ENCODE measurements at regions not wholly inside any gene's neighbourhood (a gene's known extent, or its start where the extent isn't known, plus 50 kb on each side); places are given as distances from the start of the nearest gene placed in this dataset.
"Not testable (repeated sequence)": the region's sequence is repeated elsewhere in the genome, so short reads cannot be mapped to it uniquely, and the experiment has no call there.

DNA sequence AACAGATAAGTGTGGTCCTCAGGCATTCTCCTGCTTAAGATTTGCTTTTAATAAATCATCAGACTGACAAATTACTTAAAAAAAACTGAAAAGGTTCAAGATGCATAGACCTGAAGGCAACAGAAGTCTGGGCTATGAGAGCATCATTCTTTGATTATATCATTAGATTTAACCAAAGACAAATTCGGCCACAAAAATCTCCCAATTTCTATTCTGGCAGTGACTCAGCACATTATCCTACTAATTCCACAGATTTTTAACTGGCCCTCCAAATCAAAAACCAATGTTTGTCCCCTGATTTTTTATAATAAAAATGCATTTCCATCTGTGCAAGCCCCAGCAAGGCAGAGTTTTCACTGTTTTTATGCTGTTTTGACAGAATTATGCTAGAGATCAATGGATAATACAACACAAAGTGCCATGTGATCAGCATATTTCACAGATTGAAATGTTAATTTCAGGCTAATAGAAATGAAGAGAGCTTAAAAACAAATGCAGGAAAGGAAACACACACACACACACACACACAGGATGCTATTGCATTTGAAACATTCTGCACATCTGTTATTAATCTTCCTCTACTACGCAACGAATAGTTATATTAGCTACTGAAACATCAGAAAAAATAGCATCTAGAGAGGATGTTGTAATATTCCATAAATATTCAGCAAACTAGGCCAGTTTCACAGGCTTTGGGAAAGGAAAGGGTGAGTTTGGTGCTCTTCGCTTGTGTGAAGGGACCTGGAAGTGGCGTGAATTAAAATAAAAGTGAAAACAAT lies 177.6 kb upstream of the ST8SIA4 start:
- no peak for DNase-seq (ENCODE audit: low spot score)
- TF ChIP-seq, protein P1, sequence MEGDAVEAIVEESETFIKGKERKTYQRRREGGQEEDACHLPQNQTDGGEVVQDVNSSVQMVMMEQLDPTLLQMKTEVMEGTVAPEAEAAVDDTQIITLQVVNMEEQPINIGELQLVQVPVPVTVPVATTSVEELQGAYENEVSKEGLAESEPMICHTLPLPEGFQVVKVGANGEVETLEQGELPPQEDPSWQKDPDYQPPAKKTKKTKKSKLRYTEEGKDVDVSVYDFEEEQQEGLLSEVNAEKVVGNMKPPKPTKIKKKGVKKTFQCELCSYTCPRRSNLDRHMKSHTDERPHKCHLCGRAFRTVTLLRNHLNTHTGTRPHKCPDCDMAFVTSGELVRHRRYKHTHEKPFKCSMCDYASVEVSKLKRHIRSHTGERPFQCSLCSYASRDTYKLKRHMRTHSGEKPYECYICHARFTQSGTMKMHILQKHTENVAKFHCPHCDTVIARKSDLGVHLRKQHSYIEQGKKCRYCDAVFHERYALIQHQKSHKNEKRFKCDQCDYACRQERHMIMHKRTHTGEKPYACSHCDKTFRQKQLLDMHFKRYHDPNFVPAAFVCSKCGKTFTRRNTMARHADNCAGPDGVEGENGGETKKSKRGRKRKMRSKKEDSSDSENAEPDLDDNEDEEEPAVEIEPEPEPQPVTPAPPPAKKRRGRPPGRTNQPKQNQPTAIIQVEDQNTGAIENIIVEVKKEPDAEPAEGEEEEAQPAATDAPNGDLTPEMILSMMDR (IDR thresholded peaks at IDR 0.05; ENCODE audit: borderline replicate concordance, control extremely low read depth, extremely low read depth, insufficient read depth, missing control alignments) = no peak
- in situ Hi-C loops (cut with MboI; ENCODE audit: low sequenced_read_pairs, unreplicated experiment) = no loop called here

DNA sequence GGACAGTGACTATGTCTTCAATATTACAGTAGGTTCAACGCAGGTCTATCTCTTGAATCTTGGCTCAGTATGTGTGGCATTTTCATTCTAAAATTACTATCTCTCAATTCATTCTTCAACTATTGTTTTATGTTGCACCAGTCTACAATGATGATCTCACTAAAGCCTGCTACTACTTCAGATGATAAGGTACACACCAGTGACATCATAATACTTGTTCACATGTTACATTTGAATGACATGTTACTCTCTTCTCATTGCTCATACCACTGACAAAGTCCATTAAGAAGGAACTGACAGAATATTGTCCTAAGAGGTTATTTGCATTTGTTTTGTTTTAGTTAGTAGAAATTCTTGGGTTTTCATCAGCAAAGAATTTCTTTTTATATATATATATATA lies 165.2 kb upstream of the ST8SIA4 start:
- in situ Hi-C loops (cut with MboI; ENCODE audit: low sequenced_read_pairs, unreplicated experiment) = no loop called here
- TF ChIP-seq, protein P1 (IDR thresholded peaks at IDR 0.05; ENCODE audit: borderline replicate concordance, control extremely low read depth, extremely low read depth, insufficient read depth, missing control alignments) = no peak
- no peak for DNase-seq (ENCODE audit: low spot score)

DNA sequence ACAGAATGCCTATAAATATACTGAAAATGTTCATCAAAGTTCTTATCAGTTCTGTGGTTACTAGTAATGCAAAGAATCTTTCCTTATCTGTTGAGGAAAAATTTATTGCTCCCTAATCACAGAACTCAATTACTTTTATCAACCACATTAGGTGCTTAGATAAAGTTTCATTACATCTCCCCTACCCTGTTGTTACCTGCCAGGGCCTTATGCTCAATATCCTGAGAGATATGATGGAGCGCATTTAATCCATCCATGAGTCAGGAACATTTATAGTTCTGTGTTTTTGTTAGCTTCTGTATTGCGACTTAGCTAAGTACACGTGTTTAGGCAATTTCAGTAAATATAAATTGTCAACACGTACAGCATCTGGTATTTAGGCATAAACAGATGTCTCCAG lies 164.3 kb upstream of the ST8SIA4 start:
- in situ Hi-C loops (cut with MboI; ENCODE audit: low sequenced_read_pairs, unreplicated experiment) = no loop called here
- TF ChIP-seq, protein P1 (IDR thresholded peaks at IDR 0.05; ENCODE audit: borderline replicate concordance, control extremely low read depth, extremely low read depth, insufficient read depth, missing control alignments) = no peak
- no peak for DNase-seq (ENCODE audit: low spot score)

DNA sequence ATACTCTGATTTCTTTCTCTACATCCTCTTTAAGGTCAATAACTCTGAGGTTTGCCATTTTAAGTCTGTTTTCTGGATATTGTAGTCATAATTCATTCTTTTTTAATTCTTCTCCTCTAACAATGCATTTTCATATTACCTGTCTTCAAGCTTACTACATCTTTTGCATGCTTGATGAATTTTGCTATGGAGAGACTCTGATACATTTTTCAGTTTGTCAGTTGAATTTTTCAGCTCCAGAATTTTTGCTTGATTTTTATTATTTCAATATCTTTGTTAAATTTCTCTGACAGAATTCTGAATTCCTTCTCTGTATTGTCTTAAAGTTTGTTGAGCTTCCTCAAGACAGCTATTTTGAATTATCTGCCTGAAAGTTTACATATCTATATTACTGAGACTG lies 159.8 kb upstream of the ST8SIA4 start:
- no peak for DNase-seq (ENCODE audit: low spot score)
- TF ChIP-seq, protein P1 (IDR thresholded peaks at IDR 0.05; ENCODE audit: borderline replicate concordance, control extremely low read depth, extremely low read depth, insufficient read depth, missing control alignments) = no peak
- in situ Hi-C loops (cut with MboI; ENCODE audit: low sequenced_read_pairs, unreplicated experiment) = no loop called here

DNA sequence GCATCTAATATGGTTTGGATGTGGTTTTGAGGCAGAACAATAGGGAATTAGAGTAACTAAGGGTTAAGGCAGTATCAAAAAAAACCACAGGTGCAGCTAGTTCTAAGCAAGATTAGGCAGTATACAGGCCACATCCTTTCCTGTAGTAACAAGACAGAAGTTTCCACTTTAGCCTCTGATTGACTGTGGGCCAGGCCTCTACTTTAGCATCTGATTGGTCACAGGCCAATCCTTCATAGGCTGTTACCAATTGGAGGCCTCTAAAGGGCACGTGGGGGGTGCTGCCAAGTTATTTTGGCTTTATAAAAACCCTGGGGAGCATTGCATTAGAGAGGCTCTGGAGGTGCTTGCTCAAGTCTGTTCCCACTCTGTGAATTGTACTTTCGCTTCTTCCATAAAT lies 144.1 kb upstream of the ST8SIA4 start:
- in situ Hi-C loops (cut with MboI; ENCODE audit: low sequenced_read_pairs, unreplicated experiment) = no loop called here
- TF ChIP-seq, protein P1 (IDR thresholded peaks at IDR 0.05; ENCODE audit: borderline replicate concordance, control extremely low read depth, extremely low read depth, insufficient read depth, missing control alignments) = no peak
- DNase-seq (ENCODE audit: low spot score) = no peak

DNA sequence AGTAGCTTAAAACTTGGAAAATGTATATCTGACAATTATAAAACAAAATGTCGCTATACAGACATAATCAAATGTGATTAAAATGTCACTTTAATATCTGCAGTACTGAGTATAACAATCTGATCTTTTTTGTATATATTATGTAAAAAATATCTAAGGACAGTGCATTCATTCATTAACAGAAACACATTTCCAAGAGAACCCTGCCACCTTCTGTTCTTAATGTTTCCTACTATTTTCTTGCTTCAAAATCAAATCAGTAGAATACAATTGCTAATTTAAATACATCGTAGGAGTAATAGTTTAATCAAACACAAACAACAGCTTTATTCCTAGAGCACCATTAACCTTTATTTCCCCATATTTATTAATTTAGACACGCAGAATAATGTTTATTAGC lies 142.6 kb upstream of the ST8SIA4 start:
- TF ChIP-seq, protein P1 (IDR thresholded peaks at IDR 0.05; ENCODE audit: borderline replicate concordance, control extremely low read depth, extremely low read depth, insufficient read depth, missing control alignments) = peak; percentile 8
- DNase-seq (ENCODE audit: low spot score) = peak; percentile 27
- in situ Hi-C loops (cut with MboI; ENCODE audit: low sequenced_read_pairs, unreplicated experiment) = no loop called here

DNA sequence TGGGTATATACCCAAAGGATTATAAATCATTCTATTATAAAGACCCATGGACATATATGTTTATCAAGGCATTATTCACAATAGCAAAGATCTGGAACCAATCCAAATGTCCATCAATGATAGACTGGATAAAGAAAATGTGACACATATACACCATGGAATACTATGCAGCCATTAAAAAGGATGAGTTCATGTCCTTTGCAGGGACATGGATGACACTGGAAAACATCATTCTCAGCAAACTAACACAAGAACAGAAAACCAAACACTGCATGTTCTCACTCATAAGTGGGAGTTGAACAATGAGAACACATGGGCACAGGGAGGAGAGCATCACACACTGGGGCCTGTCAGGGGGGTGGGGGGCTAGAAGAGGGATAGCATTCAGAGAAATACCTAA lies 136.9 kb upstream of the ST8SIA4 start:
- in situ Hi-C loops (cut with MboI; ENCODE audit: low sequenced_read_pairs, unreplicated experiment); DNase-seq (ENCODE audit: low spot score): not testable (repeated sequence)
